Lung (tissue), 11 donors: ENCODE measurements at regions not wholly inside any gene's neighbourhood (a gene's known extent, or its start where the extent isn't known, plus 50 kb on each side); places are given as distances from the start of the nearest gene placed in this dataset.

Experiments used
- ATAC-seq: fragments of 200-7000 bp; cut with Tn5 transposase; one replicate; pipeline ENCODE4 v1.9.1; 2020; ENCODE audit warnings: moderate number of reproducible peaks; ENCODE audit not compliant: insufficient read depth, low FRiP score
- DNase-seq, 3 donors: peaks; one replicate each; pipeline ENCODE4 v3.0.0-alpha.2; 2013 to 2017
- H3K27ac ChIP-seq, 2 donors: one replicate each; pipeline ENCODE4 v1.5.1; 2013; ENCODE audit warnings: mild to moderate bottlenecking in 2 of 2, moderate library complexity in 2 of 2, control low read depth in 1 of 2, inconsistent platforms in 1 of 2, low read depth in 1 of 2, low read length in 1 of 2
- H3K27me3 ChIP-seq, 3 donors: one replicate each; pipeline ENCODE4 v1.5.1; 2013; ENCODE audit warnings: low read length in 2 of 3; ENCODE audit not compliant: control insufficient read depth in 3 of 3, insufficient read depth in 3 of 3
- H3K36me3 ChIP-seq, 4 donors: one replicate each; pipeline ENCODE4 v1.5.1; 2013; ENCODE audit warnings: low read length in 4 of 4, mild to moderate bottlenecking in 1 of 4, moderate library complexity in 1 of 4; ENCODE audit not compliant: control insufficient read depth in 4 of 4, insufficient read depth in 4 of 4
- H3K4me1 ChIP-seq, 5 donors: one replicate each; pipeline ENCODE4 v1.5.1; 2013; ENCODE audit warnings: low read length in 5 of 5, mild to moderate bottlenecking in 2 of 5, moderate library complexity in 1 of 5; ENCODE audit not compliant: control insufficient read depth in 5 of 5, insufficient read depth in 5 of 5
- H3K4me3 ChIP-seq: one replicate; pipeline ENCODE4 v1.5.1; 2013; ENCODE audit warnings: mild to moderate bottlenecking, control low read depth, moderate library complexity
- H3K9ac ChIP-seq, 2 donors: one replicate each; pipeline ENCODE4 v1.5.1; 2013; ENCODE audit warnings: low read length in 2 of 2, control low read depth in 1 of 2; ENCODE audit not compliant: insufficient read depth in 1 of 2
- H3K9me3 ChIP-seq, 4 donors: one replicate each; pipeline ENCODE4 v1.5.1; 2013; ENCODE audit warnings: low read length in 3 of 4, mild to moderate bottlenecking in 1 of 4, moderate library complexity in 1 of 4; ENCODE audit not compliant: control insufficient read depth in 4 of 4, insufficient read depth in 3 of 4
- CTCF ChIP-seq: IDR thresholded peaks from 2 replicates; pipeline ENCODE4 v1.5.1; 2012; ENCODE audit warnings: mild to moderate bottlenecking; ENCODE audit errors: control extremely low read depth, extremely low read depth
- WGBS, 2 donors: extraction: QIAGEN DNeasy Blood & Tissue Kit; methylation state at CpG; one replicate each; pipeline ENCODE4 v1.1.7; 2013; 5-methylcytosine and 5-hydroxymethylcytosine counted together
- donor health status: control.
- donor health status: control.
- donor health status: Bipolar disorder and iron deficiency.
- donor health status: healthy.
- donor health status: DM: yes; HTN: yes; CAD: no.

- peaks cover 0 to 4% (median 2%) of the 10 kb centered on the region in 3 donors for H3K27me3 ChIP-seq
- no peaks in the 10 kb centered on the region for H3K4me1 ChIP-seq
- H3K9ac ChIP-seq = no peak overlapping the region
- WGBS, 2 donors = 63 to 71% methylated on average over 4 of the region's 4 CpGs
- no peak overlapping the region for H3K4me3 ChIP-seq
- H3K27ac ChIP-seq = no peak overlapping the region
- no peak for TF ChIP-seq CTCF
- ATAC-seq (no peak), DNase-seq (peak in 2 of 3 donors; percentile 28 to 34)
- H3K9me3 ChIP-seq = no peaks in the 10 kb centered on the region
- H3K36me3 ChIP-seq = no peaks in the 10 kb centered on the region
These were observed 266.6 kb downstream of the POLR1F start for GRCh38 chr7:19442016-19442785.

- H3K9me3 ChIP-seq = no peaks in the 10 kb centered on the region
- H3K4me1 ChIP-seq = no peaks in the 10 kb centered on the region
- TF ChIP-seq CTCF = no peak
- H3K9ac ChIP-seq = no peak overlapping the region
- H3K36me3 ChIP-seq = no peaks in the 10 kb centered on the region
- H3K27me3 ChIP-seq = peaks cover 0 to 4% (median 2%) of the 10 kb centered on the region in 3 donors
- no peak overlapping the region for H3K4me3 ChIP-seq
- no peak overlapping the region for H3K27ac ChIP-seq
- WGBS, 2 donors = 55 to 59% methylated on average over 3 of the region's 3 CpGs
- ATAC-seq = no peak
- DNase-seq = no peak
These were observed 269.3 kb downstream of the POLR1F start for GRCh38 chr7:19439517-19439916.

- no peaks in the 10 kb centered on the region for H3K9me3 ChIP-seq
- H3K9ac ChIP-seq = no peak overlapping the region
- TF ChIP-seq CTCF = no peak
- DNase-seq (no peak), ATAC-seq (no peak)
- no peak overlapping the region for H3K4me3 ChIP-seq
- H3K36me3 ChIP-seq = no peaks in the 10 kb centered on the region
- no peak overlapping the region for H3K27ac ChIP-seq
- no peaks in the 10 kb centered on the region for H3K4me1 ChIP-seq
- WGBS, 2 donors = 74 to 76% methylated on average over 1 of the region's 1 CpG
- no peaks in the 10 kb centered on the region for H3K27me3 ChIP-seq
These were observed 271.4 kb downstream of the POLR1F start for GRCh38 chr7:19437446-19437845.
